CD4-positive, alpha-beta T cell treated with Interleukin-6 at 100 ng/mL for 8 hours (primary cell): ENCODE measurements at regions not wholly inside any gene's neighbourhood (a gene's known extent, or its start where the extent isn't known, plus 50 kb on each side); places are given as distances from the start of the nearest gene placed in this dataset.
"Not testable (repeated sequence)": the region's sequence is repeated elsewhere in the genome, so short reads cannot be mapped to it uniquely, and the experiment has no call there.

ENCODE experiments used
- DNase-seq: peaks from one replicate; pipeline ENCODE4 v3.0.0-alpha.2; 2020; ENCODE audit warnings: mixed read lengths, low spot score

DNA sequence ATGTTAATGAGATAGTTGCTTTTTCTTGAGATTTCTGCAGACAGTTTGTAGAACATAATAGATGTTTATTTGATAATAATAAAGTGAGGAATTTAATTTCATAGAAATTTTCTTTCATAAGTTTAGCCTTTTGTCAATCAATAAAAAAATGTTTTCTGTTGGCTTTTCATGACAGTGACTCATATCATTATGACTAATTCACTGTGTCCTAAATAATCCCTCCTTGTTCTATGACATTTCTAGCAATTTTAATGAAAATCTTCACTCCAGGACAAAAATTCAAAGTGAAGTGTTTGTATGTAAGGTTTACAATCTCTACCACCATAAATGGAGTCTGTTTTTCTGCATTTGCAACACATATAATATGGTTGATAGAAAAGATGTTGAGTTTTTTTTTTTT, 109.9 kb downstream of the UTRN start:
- no peak for DNase-seq

DNA sequence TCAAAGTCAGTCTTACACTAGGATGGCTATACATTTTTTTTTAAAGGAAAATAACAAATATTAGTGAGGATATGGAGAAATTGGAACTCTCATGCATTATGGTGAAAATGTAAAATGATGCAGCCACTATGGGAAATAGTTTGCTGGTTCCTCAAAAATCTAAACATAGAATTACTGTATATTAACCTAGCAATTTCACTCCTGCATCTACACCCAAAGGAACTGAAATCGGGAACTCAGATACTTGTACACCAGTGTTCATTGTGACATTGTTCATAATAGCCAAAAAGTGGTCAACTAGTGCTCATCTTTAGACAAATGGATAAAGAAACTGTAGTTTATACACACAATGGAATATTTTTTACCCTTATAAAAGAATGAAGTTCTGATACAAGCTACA, 110.7 kb downstream of the UTRN start:
- DNase-seq: no peak

DNA sequence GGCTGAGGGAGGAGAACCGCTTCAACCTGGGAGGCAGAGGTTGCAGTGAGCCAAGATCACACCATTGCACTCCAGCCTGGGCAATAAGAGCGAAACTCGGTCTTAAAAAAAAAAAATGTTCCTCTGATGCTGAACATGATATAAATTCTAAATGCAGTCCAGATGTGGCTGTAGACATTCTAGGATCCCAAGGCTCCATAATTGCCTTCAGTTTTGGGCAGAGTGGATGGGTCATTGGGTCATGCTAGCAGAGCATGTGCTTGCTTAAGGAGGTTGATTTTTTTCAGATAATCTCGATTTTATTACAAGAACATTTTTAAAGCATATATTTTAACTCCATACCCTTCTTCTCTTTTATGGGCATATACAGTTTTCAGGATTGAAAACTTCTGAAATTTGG, 112.0 kb downstream of the UTRN start:
- DNase-seq: no peak

DNA sequence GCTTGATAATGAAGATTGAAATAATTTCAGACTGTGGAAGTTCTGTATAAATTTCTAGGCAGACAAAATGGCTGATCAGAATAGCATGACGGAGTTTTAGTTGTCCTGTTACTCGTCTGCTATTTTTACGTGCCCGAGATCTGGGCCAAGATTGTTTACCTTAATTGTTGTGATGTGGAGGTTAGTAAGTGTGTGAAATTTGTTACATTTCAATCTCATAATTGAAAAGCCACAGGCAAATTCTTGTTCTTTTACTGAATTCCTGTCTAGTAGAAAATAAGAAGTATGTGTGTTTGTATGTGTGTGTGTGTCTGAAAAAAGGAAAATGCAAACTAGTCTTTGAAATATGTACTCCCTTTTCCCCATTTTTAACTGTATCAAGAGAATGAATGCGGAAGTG, 115.2 kb downstream of the UTRN start:
- no peak for DNase-seq

DNA sequence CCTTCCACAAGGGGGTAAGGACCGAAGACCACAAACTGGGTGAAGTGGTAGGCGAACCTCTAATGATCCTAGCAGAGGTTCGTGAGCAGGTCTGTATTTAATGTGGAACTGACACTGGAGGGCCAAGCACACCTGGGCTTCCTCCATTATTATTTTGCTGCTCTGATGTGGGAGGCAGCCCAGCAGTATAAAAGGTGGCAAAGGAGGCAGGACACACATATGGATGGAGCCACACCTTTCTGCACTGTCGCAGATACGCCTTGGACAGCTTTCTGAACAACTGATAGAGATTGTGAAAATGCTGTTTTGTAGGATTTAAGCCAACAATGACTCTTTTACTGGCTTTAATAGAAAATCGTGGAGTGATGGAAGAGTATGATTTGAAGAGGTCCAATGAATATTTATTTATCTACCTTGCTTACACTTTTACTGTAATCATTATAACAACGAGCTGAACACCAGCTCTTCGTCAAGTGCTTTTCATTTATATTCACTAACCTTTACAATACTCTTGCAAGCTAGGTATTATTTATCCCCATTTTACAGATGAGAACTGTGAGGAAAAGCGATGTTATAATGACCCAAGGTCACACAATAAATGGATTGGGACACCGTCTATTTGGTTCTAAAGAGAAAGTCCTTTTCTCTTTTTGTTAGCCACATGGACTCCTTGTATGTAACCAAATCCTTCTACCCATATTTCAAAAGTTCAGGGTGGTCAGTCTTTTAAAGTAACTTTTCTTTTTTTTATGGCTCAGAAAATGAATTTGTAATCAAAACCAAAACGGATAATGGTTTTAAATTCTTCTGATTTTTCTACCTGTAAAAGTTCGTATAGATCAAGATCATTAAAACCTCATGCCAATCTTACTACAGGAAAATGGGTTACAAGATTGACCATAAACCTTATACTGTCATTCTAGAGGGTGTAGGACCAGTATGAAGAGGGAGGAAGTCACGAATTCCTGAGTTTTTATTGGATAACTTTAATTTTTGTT, 116.9 kb downstream of the UTRN start:
- DNase-seq: no peak

DNA sequence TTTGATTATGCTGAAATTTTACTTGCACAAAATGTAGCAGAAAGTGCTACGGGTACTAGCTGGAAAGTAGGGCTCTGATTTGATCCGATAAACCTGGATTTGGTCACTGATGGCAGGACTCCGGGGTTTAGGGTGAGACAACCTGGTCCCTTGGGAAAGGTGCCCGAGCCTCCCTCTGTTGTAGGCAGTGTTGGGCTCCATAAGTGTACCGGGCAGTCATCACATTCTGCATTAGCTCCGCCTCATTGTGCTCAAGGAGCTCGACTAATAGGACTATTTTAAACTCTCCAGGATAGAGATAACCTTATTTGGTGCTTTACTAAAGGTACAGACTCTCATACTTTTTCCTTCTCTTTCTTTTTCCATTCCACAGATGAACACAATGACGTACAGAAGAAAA, 117.6 kb downstream of the UTRN start:
- no peak for DNase-seq

DNA sequence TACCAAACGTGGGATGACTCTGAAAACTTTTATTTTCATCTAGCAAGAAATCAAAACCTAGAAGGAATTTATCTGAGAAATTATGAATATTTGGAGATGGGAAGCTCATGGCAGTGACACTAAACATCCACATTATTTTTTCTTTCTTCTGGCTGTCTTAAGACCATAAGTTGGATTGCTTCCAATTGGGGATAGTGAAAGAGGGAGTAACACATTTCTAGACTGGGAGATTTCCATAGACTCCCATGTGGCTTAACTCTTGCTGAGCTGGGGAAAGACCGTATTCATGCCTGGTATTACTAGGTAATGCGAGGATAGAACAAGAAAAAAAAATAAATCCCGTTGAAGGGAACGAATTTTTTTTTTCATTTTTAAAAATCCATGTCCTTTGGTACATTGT, 120.0 kb downstream of the UTRN start:
- DNase-seq: no peak

DNA sequence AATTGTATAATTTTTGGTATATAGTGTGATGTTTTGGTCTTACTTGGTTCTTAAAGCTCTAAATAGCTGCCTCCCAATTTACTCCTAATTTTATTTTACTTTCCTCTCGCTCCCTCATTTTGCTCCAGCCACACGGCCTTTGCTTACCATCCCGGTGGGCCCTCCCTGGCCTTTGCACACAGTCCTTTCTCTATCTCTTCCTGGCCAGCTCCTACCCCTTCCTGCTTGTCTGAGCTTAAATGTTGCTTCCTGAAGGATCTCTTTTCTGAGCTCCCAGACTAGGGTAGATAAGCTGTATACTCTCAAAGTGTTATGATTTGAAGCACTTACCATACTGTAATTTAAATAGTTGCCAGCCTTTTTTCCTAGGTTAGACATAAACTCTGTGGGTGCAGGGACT, 121.7 kb downstream of the UTRN start:
- no peak for DNase-seq

DNA sequence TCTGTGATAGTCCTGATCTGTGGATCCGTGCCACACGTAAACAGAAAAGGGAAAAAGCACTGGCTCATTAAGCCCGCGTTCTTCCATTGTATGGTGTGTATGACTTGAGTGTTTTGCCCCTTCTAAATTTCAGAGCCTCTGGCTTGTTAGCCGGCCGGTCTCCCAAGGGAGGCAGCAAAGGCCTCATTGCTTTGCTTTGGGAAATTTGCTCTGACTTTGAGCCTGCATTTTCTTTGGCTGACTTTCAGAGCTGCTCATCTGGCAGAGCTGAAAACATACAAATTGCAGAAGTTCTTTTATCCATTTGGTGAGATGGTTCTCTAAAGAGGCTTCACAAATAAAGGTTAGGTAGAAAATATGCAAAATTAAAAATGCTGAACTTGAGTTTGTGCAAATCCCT, 123.0 kb downstream of the UTRN start:
- no peak for DNase-seq

DNA sequence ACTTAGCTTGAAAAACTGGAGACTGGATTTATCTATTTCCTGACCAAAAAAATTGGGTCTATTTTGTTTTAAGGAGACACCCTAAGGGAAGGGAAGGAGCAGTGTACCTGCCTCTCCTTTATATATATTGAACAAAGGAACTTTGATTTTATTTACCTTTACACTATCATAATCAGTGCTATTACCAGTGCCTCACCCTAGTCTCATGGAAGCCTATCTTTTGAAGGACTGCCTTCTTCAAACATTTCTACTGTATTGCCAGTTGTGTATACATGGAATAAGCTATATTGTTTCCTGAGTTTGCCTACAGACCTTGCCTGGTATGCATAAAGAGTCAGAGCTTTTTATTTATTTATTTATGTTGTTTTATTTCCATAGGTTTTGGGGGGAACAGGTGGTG, 124.9 kb downstream of the UTRN start:
- no peak for DNase-seq

DNA sequence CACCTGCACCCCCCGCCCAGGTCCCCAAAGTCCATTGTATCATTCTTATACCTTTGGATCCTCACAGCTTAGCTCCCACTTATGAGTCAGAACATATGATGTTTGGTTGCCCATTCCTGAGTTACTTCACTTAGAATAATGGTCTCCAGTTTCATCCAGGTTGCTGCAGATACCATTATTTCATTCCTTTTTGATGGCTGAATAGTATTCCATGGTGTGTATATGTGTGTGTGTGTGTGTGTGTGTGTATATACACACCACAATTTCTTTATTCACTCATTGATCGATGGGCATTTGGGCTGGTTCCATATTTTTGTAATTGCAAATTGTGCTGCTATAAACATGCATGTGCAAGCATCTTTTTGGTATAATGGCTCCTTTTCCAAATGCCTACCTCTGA, 125.4 kb downstream of the UTRN start:
- not testable (repeated sequence) for DNase-seq

DNA sequence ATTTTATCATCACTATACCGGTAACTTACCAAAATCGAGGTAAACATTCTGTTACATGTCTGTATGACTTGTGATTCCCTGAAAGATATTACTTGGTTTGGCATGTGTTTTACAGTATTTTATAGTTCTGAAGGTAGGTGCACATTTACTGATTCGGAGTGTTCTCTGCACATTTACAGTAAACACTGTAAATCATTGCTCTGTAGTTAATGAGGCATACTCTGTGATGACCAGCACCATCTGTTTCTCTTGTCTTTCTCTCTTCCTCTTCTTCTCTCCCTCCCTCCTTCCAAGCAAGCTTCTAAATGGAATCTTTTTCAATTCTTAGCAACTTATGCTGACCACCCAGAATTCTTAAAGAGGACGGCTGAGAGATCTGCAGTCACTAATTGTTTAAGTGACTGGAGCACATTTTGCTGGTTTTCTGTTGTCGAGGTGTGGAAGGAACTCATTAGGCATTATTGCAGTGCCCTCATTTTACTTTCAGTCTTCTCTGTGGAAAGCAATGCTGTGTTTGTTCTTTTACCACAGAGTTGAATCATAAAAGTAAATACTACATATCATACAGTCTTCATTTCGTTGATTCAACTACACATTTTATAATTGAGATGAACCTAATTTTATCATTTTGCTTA, 126.5 kb downstream of the UTRN start:
- peak; percentile 4 for DNase-seq

DNA sequence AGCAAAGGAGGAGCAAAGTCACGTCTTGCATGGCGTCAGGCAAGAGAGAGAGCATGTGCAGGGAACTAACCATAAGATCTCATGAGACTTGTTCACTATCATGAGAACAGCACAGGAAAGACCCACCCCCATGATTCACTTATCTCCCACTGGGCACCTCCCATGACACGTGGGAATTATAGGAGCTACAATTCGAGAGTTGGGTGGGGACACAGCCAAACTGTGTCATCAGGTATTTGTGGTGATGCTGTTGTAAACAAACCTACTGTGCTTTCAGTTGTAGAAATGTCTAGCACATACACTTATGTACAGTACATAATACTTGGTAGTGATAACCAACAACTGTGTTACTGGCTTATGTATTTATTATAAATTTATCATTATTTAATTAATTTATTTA, 128.3 kb downstream of the UTRN start:
- DNase-seq: no peak

DNA sequence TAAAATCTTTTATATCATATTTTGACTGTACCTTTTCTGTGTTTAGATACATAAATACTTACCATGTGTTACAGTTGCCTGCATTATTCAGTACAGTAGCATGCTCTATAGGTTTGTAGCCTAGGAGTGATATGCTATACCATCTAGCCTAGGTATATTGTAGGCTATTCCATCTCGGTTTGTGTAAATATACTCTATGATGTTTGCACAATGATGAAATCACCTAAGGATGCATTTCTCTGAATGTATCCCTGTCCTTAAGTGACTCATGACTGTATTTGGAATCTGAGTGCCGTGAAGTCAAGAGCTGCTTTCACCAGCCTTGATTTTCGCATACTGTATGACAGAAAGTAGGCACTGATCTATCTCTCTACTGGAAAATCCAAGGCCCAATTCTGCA, 129.9 kb downstream of the UTRN start:
- no peak for DNase-seq

DNA sequence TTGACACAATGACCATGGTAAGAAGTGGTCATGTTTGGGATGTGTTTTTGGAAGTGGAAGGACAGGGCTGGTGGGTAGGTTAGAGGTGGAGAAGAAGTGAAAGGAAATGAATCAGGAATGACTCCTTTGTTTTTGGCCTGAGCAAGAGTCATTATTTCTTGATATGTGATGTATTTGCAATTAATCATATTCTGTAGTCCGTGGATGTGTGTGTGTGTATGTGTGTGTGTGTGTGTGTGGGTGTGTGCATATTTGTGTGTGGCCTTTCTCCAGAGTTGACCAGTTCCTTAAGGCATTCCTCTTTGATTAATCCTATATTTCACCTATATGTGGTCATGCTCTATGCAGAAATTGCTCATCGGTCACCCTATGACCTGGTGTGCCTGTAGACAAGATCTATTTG, 130.7 kb downstream of the UTRN start:
- no peak for DNase-seq

DNA sequence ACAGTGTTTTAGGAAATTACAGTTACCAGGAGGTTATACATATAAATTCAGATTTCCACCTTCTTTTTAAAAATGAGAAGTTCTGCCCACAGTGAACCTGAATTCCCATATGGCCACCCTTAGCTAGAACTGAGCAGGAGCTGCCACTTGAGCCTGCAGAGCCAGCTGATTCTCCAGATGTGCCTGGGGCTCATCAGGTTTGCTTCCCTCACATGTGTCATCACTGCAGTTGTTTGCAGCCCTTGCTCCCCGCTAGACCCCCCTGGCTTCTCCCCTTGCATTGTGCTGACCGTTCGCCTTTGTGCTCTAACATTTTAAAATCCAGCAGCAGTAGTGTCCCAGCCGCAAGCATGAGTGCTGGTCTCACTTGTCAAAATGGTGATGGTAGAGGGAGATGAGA, 131.1 kb downstream of the UTRN start:
- no peak for DNase-seq

DNA sequence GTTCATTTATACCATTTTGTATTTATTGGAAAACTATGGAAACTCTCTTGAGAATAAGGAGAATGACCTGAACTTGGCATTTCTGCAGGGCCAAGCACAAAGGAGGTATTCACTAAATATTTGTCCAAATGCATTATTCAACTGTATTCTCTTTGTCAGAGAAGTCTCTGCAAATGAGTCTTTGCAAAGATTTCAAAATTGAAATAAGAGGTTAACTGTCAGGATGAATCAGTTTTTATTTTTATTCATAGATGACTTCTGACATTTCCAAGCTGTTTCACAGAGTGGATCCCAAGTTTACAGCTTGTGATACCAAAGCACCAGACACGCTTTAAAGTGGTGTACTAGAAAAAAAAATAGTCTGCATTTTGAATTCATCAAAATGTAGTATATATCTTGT, 131.6 kb downstream of the UTRN start:
- DNase-seq: no peak

DNA sequence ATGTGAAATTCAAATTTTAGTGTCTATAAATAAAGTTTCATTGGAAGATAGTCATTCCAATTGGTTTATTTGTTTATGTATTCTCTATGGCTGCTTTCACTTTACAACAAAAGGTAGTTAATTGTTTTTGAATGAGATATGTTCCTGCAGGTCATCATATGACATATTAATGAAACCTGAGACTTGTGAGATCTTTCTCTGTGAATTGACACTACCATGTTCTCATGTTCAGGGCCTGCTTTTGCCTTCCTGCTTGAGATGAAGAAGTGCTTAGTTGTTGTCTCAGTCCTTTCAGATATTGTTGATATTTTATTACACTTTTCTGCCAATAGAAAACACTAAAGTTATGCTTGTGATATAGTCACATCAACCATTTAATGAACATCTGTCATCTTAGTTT, 132.5 kb downstream of the UTRN start:
- no peak for DNase-seq

DNA sequence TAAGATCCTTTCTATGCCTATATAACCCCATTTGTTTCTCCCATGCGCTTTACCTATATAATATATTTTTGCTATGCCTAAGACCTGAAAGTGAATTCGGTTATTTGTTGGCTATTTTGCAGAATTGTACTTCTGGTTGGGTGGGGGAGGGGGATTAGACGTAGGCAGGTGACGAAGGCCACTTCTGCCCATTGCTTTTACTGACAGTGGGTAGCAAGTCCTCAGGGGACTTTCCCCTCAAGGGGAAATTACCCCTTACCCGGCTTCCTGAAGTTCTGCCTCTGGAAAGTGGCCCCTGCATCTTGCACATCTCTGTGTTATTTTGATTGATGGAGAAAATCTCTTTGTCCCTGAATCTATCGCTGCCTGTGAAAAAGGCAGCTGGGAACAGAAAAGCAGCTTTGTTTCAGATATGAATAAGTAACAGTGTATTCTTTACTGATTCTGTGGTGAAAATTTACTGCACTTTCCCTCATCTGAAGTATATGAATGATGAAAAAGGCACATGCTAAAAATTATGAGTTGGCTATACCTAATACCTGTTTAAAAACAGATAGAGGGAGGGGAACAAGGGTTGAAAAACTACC, 133.9 kb downstream of the UTRN start:
- no peak for DNase-seq

DNA sequence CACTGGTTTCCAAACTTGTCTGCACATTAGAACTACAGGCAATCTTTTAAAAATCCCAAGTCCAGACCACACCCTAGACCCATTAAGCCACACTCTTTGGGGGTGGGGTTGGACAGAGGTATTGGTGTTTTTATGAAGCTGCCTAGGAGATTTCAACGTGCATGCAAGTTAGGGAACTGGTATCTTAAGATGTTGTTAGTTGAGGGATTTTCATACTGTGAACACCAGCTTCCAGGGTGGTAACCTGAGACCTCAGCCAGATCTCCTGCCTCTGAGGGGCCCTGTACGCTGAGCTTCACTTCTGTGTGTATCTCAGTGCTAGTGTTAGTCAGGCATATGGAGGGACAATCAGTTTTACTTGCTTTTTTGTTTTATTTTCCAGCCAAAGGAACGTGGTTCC, 138.0 kb downstream of the UTRN start:
- no peak for DNase-seq

DNA sequence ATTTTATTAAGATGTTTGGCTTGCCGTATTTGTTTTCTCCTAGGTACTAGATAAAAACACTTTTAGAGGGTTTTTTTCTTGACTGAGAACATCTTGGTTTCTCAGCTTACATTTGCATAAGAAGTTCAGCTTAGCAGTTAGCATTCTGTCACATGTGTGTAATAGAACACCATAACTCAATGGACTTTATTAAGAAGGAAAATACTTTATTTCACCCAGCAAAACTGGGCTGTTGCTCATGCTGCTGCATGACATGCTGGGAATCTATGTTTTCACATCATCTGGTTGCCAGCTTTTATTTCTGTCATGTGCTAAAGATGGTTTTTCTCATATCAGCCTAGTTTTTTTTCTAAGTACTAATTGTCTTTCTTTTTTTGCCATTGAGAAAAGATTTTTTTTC, 144.6 kb downstream of the UTRN start:
- no peak for DNase-seq

DNA sequence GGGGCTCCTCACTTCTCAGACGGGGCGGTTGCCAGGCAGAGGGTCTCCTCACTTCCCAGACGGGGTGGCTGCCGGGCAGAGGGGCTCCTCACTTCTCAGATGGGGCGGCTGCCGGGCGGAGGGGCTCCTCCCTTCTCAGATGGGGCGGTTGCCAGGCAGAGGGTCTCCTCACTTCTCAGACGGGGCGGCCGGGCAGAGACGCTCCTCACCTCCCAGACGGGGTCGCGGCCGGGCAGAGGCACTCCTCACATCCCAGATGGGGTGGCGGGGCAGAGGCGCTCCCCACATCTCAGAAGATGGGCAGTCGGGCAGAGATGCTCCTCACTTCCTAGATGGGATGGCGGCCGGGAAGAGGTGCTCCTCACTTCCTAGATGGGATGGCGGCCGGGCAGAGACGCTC, 148.3 kb downstream of the UTRN start:
- not testable (repeated sequence) for DNase-seq

DNA sequence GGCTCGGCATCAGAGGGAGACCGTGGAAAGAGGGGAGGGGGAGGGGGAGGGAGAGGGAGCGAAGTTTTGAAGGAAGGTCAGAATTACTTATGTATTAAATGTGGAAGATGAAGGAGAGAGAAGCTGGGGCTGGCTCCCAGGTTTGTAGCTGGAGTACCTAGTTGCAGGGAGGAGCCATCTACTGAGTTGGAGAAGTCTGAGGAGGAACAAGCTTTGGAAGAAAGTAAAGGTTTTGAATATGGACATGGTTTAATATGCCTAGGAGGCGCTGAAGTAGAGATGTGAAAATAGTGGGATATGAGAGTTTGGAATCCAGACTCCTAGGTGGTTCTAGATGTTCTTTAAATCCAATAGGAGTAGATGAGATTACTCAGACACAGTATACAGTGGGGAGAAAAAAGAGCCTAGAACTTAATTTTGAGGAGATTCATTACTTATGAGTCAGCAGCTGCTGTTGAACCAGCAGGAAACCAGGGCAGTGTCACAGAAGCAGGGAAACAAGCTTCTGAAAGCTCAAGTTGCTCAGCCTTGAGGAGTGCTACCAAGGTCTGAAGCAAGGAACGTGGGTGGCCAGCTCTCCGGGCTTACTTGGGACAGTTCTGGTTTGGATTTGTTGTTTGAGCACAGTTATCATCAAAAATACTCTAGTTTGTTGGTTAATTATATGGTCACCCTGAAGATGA, 149.3 kb downstream of the UTRN start:
- no peak for DNase-seq
